ENCODE measurements at regions not wholly inside any gene's neighbourhood (a gene's known extent, or its start where the extent isn't known, plus 50 kb on each side); places are given as distances from the start of the nearest gene placed in this dataset.

GRCh38 chr4:45650545-45650944 lies 473.3 kb downstream of the GABRG1 start:
- Mint-ChIP-seq H3K27me3 (no peaks in the 10 kb centered on the region), H3K4me3 (no peak overlapping the region), H3K4me1 (no peaks in the 10 kb centered on the region), H3K9me3 (peaks cover 3% of the 10 kb centered on the region), H3K36me3 (no peaks in the 10 kb centered on the region), H3K27ac (no peak overlapping the region)
- POLR2A ChIA-PET, result no interaction called here
- no peak for ATAC-seq (ENCODE audit: low read depth)
- no peak for DNase-seq

- H3K4me1 Mint-ChIP-seq, result no peaks in the 10 kb centered on the region
- no peaks in the 10 kb centered on the region for H3K36me3 Mint-ChIP-seq
- peaks cover 3% of the 10 kb centered on the region for H3K9me3 Mint-ChIP-seq
- H3K4me3 Mint-ChIP-seq, result no peak overlapping the region
- no peak for DNase-seq
- ATAC-seq (ENCODE audit: low read depth), result no peak
- no peak overlapping the region for H3K27ac Mint-ChIP-seq
- POLR2A ChIA-PET, result no interaction called here
- H3K27me3 Mint-ChIP-seq, result no peaks in the 10 kb centered on the region
Observed at GRCh38 chr4:45648846-45649245, 475.0 kb downstream of the GABRG1 start.

GRCh38 chr4:45647823-45648222 lies 476.0 kb downstream of the GABRG1 start:
- H3K27me3 Mint-ChIP-seq, result no peaks in the 10 kb centered on the region
- no peak for DNase-seq
- H3K27ac Mint-ChIP-seq, result no peak overlapping the region
- H3K4me3 Mint-ChIP-seq, result no peak overlapping the region
- no peaks in the 10 kb centered on the region for H3K4me1 Mint-ChIP-seq
- POLR2A ChIA-PET, result no interaction called here
- H3K36me3 Mint-ChIP-seq, result no peaks in the 10 kb centered on the region
- H3K9me3 Mint-ChIP-seq, result peaks cover 3% of the 10 kb centered on the region
- no peak for ATAC-seq (ENCODE audit: low read depth)

GRCh38 chr4:45646885-45647590 lies 476.8 kb downstream of the GABRG1 start:
- Mint-ChIP-seq H3K36me3 (no peaks in the 10 kb centered on the region), H3K9me3 (peaks cover 5% of the 10 kb centered on the region), H3K4me1 (no peaks in the 10 kb centered on the region), H3K4me3 (no peak overlapping the region), H3K27ac (no peak overlapping the region), H3K27me3 (no peaks in the 10 kb centered on the region)
- no peak for DNase-seq
- ATAC-seq (ENCODE audit: low read depth), result no peak
- POLR2A ChIA-PET, result no interaction called here

GRCh38 chr4:45640281-45640680 lies 483.6 kb downstream of the GABRG1 start:
- Mint-ChIP-seq H3K36me3 (no peaks in the 10 kb centered on the region), H3K9me3 (peaks cover 3% of the 10 kb centered on the region), H3K4me3 (no peak overlapping the region), H3K27me3 (no peaks in the 10 kb centered on the region), H3K4me1 (no peaks in the 10 kb centered on the region), H3K27ac (no peak overlapping the region)
- POLR2A ChIA-PET, result no interaction called here
- DNase-seq, result no peak
- ATAC-seq (ENCODE audit: low read depth), result no peak

- Mint-ChIP-seq H3K9me3 (peaks cover 3% of the 10 kb centered on the region), H3K27ac (no peak overlapping the region), H3K4me1 (no peaks in the 10 kb centered on the region), H3K27me3 (no peaks in the 10 kb centered on the region), H3K4me3 (no peak overlapping the region), H3K36me3 (no peaks in the 10 kb centered on the region)
- DNase-seq, result no peak
- ATAC-seq (ENCODE audit: low read depth), result no peak
- POLR2A ChIA-PET, result no interaction called here
Observed at GRCh38 chr4:45638641-45639040, 485.2 kb downstream of the GABRG1 start.

GRCh38 chr4:45636175-45636574 lies 487.7 kb downstream of the GABRG1 start:
- POLR2A ChIA-PET, result no interaction called here
- Mint-ChIP-seq H3K36me3 (no peaks in the 10 kb centered on the region), H3K4me3 (no peak overlapping the region)

GRCh38 chr4:45629717-45630116 lies 494.1 kb downstream of the GABRG1 start:
- Mint-ChIP-seq H3K36me3 (no peaks in the 10 kb centered on the region), H3K4me3 (no peak overlapping the region), H3K9me3 (peaks cover 3% of the 10 kb centered on the region), H3K27me3 (no peaks in the 10 kb centered on the region), H3K4me1 (no peaks in the 10 kb centered on the region), H3K27ac (no peak overlapping the region)
- ATAC-seq (ENCODE audit: low read depth) (no peak), DNase-seq (no peak)
- POLR2A ChIA-PET, result no interaction called here

More at GRCh38 chr4:45636175-45636574, 487.7 kb downstream of the GABRG1 start:
- no peaks in the 10 kb centered on the region for H3K27me3 Mint-ChIP-seq
- no peaks in the 10 kb centered on the region for H3K9me3 Mint-ChIP-seq
- H3K4me1 Mint-ChIP-seq, result no peaks in the 10 kb centered on the region
- H3K27ac Mint-ChIP-seq, result no peak overlapping the region
- no peak for ATAC-seq (ENCODE audit: low read depth)
- no peak for DNase-seq

- Mint-ChIP-seq H3K36me3 (no peaks in the 10 kb centered on the region), H3K27ac (no peak overlapping the region), H3K4me1 (no peaks in the 10 kb centered on the region), H3K4me3 (no peak overlapping the region), H3K27me3 (no peaks in the 10 kb centered on the region), H3K9me3 (peaks cover 2% of the 10 kb centered on the region)
- no peak for DNase-seq
- POLR2A ChIA-PET, result no interaction called here
- ATAC-seq (ENCODE audit: low read depth), result no peak
Observed at GRCh38 chr4:45621971-45622370, 501.9 kb downstream of the GABRG1 start.

- ATAC-seq (ENCODE audit: low read depth) (no peak), DNase-seq (no peak)
- H3K9me3 Mint-ChIP-seq, result peaks cover 2% of the 10 kb centered on the region
- no peaks in the 10 kb centered on the region for H3K36me3 Mint-ChIP-seq
- no peaks in the 10 kb centered on the region for H3K27me3 Mint-ChIP-seq
- POLR2A ChIA-PET, result no interaction called here
- no peaks in the 10 kb centered on the region for H3K4me1 Mint-ChIP-seq
- H3K4me3 Mint-ChIP-seq, result no peak overlapping the region
- H3K27ac Mint-ChIP-seq, result no peak overlapping the region
Observed at GRCh38 chr4:45620808-45621207, 503.0 kb downstream of the GABRG1 start.

- Mint-ChIP-seq H3K4me1 (no peaks in the 10 kb centered on the region), H3K9me3 (no peaks in the 10 kb centered on the region), H3K4me3 (no peak overlapping the region), H3K27ac (no peak overlapping the region), H3K36me3 (no peaks in the 10 kb centered on the region), H3K27me3 (no peaks in the 10 kb centered on the region)
- DNase-seq (no peak), ATAC-seq (ENCODE audit: low read depth) (no peak)
- POLR2A ChIA-PET, result no interaction called here
Observed at GRCh38 chr4:45596379-45597101, 527.3 kb downstream of the GABRG1 start.

- no peak overlapping the region for H3K4me3 Mint-ChIP-seq
- no peaks in the 10 kb centered on the region for H3K36me3 Mint-ChIP-seq
- DNase-seq (no peak), ATAC-seq (ENCODE audit: low read depth) (no peak)
- POLR2A ChIA-PET, result no interaction called here
- no peaks in the 10 kb centered on the region for H3K27me3 Mint-ChIP-seq
- H3K9me3 Mint-ChIP-seq, result peaks cover 4% of the 10 kb centered on the region
- no peaks in the 10 kb centered on the region for H3K4me1 Mint-ChIP-seq
- no peak overlapping the region for H3K27ac Mint-ChIP-seq
Observed at GRCh38 chr4:45580334-45580733, 543.5 kb downstream of the GABRG1 start.

GRCh38 chr4:45578874-45579273 lies 545.0 kb downstream of the GABRG1 start:
- H3K36me3 Mint-ChIP-seq, result no peaks in the 10 kb centered on the region
- POLR2A ChIA-PET, result no interaction called here
- H3K27ac Mint-ChIP-seq, result no peak overlapping the region

GRCh38 chr4:45576275-45576674 lies 547.6 kb downstream of the GABRG1 start:
- Mint-ChIP-seq H3K4me3 (no peak overlapping the region), H3K27ac (no peak overlapping the region), H3K36me3 (no peaks in the 10 kb centered on the region), H3K27me3 (no peaks in the 10 kb centered on the region), H3K9me3 (peaks cover 6% of the 10 kb centered on the region), H3K4me1 (no peaks in the 10 kb centered on the region)
- DNase-seq, result no peak
- ATAC-seq (ENCODE audit: low read depth), result no peak
- POLR2A ChIA-PET, result no interaction called here

More at GRCh38 chr4:45578874-45579273, 545.0 kb downstream of the GABRG1 start:
- Mint-ChIP-seq H3K9me3 (peaks cover 3% of the 10 kb centered on the region), H3K4me1 (no peaks in the 10 kb centered on the region), H3K4me3 (no peak overlapping the region), H3K27me3 (no peaks in the 10 kb centered on the region)
- DNase-seq (no peak), ATAC-seq (ENCODE audit: low read depth) (no peak)
